ENCODE measurements at regions not wholly inside any gene's neighbourhood (a gene's known extent, or its start where the extent isn't known, plus 50 kb on each side); places are given as distances from the start of the nearest gene placed in this dataset.
A peak's percentile ranks its signal among the peaks of the same experiment; 100 is the strongest.

GRCh38 chr15:66848686-66849392 is 146.8 kb downstream of the SMAD6 start:
- DNase-seq = no peak

- no peak for DNase-seq
Observed at GRCh38 chr15:66849393-66849745, 147.3 kb downstream of the SMAD6 start.

DNA sequence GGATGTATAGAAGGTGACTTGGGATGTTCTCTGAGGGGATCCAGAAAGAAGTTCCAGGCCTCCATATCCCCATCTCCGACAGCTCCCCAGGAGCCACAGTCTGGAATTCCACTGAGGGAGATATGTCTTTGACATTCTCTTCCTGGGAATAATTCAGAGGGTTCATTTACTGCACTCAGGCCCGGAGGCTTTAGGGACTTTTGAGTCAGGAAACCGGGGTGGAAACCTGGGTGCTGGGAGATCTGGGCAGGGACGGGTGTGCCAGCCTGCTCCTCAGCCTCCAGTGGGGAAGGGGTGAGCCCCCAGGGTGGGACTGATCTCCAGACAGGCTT is 147.7 kb downstream of the SMAD6 start:
- DNase-seq = no peak

DNA sequence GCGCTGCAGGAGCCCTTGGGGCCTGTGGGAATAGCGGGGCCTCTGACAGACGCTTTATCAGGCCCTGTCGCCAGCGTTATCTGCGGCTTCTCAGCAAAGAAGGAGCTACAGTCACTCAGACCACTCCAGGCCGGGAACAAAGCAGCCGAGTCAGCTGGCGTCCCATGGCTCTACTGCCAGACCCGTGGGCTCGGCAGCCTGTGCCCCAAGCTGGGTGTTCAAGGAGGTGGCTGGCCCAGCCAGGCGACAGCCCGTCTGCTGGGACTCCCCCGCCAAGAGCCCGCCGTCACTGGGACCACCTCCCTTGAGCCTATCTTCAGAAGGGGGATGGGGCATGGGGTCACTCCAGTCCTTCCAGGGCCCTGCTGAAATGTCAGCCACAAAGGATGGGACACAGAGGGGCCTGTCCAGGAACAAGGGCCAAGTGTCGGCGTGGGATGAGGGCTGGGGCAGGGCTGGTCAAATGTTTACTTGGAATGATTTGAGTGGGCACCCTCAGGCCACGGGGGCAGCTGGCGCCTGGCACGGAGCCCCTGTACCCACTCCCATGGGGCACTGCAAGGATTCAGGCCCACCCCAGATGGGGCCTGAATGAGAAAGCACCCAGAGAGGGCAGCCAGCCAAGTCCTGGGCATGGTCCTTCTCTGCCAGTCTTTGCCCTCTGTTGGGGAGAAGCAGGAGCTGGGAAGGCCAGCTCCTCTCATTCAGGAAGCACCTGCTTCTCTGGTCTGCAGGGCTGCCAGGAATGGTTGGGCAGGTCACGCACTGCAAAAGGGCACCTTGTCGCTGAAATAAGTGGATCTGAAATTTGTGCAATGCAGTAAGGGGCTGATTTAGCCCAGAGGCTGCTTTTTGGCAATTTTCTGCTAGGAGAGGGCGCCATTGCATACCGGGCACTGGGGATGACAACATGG is 148.3 kb downstream of the SMAD6 start:
- DNase-seq = no peak

DNA sequence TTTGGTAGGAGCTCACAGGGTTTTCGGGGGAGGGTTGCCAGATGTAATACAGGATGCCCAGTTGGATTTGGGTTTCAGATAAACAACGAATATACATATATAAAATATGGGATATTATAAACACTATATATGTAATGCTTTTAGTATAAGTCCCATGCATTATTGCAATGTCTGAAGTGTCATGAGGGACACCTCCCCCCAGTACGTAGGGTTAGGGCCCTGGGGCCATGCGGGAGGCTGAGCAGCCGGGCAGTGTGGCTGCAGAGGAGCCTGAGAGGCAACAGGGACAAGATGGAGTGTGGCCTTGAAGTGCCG is 148.9 kb downstream of the SMAD6 start:
- DNase-seq = no peak

DNA sequence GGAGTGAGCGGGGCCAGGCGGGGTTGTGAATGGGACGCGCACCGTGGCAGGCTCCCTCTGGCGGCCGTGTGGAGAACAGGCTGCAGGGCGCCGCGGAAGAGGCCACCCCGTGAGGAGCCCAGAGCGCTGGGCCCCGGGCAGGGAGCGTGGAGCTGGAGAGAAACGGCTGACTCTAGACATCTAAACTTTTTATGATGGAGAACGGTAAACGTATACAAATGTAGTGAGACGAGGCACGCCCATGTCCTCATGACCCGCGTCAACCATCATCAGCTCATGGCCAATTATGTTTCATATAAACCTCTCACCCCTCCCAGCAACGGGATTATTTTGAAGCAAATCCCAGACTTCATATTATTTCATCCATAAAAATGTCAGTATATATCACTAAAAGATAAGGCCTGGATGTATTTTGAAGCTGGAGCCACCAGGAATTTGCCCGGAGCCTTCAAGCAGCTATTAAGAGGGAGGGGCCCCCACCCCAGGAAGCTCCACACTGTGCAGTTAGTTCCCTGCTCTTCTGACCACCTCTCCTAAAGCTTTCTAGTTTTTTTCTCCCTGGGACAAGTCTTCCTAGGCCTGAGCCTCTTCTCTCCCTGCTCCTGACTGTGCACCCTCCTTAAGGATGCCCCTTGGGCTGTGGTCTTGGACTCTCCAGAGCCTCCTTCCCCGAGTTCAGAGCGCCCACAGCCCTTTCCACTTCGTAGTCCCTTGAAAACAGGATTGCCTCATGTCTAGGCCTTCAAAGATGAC is 149.5 kb downstream of the SMAD6 start:
- DNase-seq = peak; percentile 43

DNA sequence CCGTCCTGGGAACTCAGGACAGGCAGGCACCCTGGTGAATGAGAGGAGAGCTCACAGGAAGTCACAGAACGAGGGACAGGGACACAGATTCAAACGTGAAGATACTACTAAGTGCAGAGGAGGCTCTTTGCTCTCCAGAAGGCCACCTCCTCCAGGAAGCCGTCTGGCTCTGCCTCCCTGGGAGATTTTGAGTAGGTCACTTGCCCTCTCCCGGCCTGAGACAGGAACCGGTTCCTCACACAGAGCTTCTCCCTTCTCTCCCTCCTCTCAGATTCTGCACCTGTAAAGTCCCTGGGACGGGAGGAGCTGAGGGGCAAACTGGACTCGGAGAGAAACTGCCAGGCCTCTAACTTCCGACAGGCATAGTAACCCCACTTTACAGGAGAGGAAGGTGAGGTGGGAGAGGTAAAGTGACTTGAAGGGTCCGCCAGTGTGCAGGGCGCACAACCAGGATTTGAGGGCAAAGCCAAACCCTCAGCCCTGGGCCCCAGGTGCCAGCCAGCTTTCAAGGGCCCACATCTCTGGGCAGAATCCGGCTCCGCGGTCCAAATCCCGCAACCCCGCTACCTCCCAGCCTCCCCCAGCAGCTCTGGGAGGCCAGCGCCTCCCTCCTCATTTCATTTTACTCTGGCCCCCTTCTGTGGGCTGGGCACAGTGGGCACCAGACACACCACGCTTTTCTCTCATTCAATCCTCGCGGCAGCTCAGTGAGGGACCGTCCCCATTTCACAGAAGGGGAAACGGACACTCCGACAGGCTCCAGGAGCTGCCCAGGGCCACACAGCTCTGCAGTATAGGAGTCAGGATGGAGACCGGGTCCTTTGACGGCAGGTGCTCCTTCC is 150.2 kb downstream of the SMAD6 start:
- no peak for DNase-seq

DNA sequence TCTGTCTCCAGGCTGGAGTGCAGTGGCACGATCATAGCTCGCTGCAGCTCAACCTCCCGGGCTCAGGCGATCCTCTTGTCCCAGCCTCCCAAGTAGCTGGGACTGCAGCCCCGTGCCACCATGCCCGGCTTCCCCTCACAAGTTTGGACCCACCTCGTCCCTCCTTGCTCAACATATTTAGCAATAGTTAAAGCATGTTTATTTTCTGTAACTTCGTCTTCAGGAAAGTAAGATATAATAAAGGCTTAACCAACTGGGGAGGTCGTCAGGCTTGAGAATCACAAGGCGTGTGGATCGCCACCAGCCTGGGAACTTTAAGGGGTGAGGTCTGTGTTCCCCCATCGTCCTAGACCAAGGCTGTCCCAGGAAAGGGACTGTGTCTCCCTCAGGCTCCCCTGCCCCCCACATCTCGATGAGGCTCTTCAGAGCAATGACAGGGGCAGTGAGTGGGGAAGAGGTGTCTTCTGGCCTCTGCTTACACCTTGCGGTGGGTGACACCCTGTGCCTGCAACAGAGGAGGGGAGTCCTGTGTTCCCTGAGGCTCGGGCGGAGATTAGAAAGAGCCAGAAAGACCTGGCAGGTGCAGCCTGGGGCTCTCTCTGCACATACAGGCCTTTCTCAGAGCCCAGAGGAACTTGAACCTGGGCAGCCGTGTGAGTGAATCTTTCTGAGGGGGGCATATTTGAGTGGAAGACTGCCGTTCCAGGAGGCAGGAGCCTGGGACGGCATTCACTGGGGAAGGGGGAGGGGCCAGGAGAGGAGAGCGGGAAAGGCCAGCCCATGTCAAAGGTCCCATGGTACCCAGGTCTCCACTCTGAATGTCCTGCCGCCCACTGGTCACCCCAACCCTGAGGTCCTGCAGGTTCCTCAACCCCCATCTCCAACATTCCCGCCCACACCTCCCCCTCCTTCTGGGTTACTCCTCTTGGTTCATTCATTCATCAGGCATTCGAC is 152.3 kb downstream of the SMAD6 start:
- DNase-seq = no peak

- no peak for DNase-seq
Observed at GRCh38 chr15:66855041-66855440, 153.0 kb downstream of the SMAD6 start.

DNA sequence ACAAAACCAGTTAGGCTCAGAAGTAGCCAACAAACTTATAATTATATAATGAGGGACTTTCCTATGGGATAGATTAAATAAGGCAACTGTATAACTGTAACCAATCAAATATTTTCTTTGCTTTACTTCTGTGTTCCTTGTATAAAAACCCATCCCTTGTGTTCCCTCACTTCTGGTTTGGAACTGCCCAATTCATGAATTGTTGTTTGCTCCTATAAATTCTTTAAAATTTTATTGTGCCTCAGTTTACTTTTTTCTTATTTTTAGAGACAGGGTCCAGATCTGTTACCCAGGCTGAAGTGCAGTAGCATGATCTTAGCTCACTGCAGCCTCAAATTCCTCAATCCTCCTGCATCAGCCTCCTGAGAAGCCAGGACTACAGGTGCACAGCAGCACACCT is 155.7 kb downstream of the SMAD6 start:
- no peak for DNase-seq

GRCh38 chr15:66858423-66859207 is 156.6 kb downstream of the SMAD6 start:
- DNase-seq = no peak

- no peak for DNase-seq
Observed at GRCh38 chr15:66859688-66860253, 157.7 kb downstream of the SMAD6 start.

- no peak for DNase-seq
Observed at GRCh38 chr15:66860844-66861243, 158.8 kb downstream of the SMAD6 start.

- DNase-seq = no peak
Observed at GRCh38 chr15:66862111-66862939, 160.3 kb downstream of the SMAD6 start.

DNA sequence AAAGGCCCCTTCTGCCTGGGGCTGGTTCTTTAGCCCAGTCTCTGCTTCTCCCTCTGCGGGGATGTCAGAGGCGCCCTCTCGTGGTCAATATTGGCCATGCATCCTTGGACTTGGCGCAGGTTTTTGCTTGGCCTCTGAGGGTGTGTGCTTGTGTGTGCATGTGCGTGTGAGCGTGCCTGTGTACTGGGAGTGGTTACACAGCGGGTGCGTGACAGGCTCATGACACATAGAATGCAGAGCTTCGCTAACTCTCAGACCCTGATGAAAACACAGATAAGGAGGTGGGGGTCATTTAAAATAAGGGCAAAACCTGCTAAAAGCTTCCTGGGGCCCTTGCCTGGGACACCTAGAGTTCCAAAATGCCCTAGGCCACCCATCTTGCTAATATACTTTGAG is 160.9 kb downstream of the SMAD6 start:
- no peak for DNase-seq

DNA sequence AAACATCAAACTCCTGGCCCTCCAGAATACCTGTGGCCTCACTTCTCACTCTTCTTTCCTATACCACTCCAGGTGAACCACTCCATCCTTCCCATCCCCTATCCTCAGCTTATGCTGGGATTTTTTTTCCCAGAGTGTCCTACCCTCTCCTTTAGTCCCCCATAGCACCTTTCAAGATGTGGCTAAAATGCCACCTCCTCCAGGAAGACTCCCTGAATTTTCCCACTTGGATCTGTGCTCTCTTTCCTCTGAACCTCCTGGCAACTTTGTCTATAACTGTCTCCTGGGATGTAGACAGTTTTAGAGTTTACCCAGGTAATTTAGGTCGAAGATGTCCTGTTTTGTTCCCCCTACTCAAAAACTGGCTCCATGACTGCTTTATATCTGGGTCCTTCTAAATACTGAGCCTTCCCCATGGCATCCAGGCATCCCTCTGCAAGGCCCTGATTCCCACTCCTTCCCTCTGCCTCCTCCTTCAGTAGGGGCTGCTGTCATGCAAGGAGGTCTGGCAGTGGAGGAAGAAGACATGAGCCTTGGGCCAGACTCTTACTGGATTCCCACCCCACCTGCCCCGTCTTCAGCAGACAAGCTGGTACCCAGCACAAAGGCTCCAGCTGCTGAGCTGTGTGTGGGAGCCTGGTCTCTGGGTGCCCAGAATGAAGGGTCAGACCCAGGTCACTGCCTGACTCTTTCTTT is 161.5 kb downstream of the SMAD6 start:
- DNase-seq = no peak

GRCh38 chr15:66864086-66864830 is 162.2 kb downstream of the SMAD6 start:
- DNase-seq = no peak

- DNase-seq = no peak
Observed at GRCh38 chr15:66864871-66865281, 162.8 kb downstream of the SMAD6 start.

Measured in NCI-H1417 treated with DMSO at 0.1 percent for 48 hours (cell line).